22Rv1 (cell line): ENCODE measurements at regions not wholly inside any gene's neighbourhood (a gene's known extent, or its start where the extent isn't known, plus 50 kb on each side); places are given as distances from the start of the nearest gene placed in this dataset.

Experiments used
- H3K27ac ChIP-seq: fragments of 450-650 bp; 2 replicates; pipeline ENCODE4 v1.5.1; 2017
- ZFX ChIP-seq: fragments of 450-650 bp; IDR thresholded peaks from 2 replicates; pipeline ENCODE4 v1.6.1; 2017; ENCODE audit warnings: antibody characterized with exemption, borderline replicate concordance
- TF ChIP-seq, protein P1 (sequence below): fragments of 450-650 bp; IDR thresholded peaks from 2 replicates; pipeline ENCODE4 v1.5.1; 2017; ENCODE audit warnings: mild to moderate bottlenecking

DNA sequence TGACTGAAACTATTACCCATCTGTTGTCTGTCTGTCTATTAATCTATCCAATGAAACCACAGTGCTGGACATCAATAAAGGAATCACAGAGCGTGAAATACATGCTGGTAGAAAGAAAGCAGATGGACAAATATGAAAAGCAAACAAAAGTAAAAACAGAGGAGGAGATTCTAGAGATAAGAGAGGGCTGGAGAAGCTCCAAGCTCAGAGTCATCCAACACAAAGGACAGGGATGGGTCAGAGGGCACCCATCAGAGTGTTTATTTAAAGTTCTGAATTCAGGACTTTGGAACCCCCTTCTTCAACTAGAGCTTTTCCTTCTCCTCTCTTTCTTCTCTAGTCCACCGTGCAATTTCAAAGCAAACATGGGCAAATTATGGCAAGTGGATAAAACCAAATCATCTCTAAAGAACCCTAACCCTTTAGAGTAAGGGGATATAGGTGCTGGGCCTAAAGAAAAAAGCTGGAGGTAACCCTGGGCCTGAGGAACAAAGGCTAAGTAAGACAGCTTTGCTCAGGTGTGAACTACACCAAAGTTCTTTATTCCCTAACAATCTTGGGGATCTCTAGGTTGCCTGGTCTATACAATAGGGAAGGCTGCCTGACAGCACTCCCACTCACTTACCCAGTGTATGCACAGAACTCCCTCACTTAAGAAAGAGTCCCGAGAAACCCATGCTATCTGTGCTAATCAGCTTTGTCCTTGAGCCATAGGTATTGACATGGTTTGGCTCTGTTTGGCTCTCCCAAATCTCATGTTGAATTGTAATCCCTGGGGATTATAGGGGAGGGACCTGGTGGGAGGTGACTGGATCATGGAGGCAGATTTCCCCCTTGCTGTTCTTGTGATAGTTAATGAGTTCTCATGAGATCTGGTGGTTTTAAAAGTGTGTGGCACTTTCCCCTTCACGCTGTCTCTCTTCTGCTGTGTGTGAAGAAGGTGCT is 97.0 kb downstream of the BAMBI start:
- peak overlapping the region; percentile 22 for H3K27ac ChIP-seq
- no peak for TF ChIP-seq ZFX
- TF ChIP-seq, protein P1, sequence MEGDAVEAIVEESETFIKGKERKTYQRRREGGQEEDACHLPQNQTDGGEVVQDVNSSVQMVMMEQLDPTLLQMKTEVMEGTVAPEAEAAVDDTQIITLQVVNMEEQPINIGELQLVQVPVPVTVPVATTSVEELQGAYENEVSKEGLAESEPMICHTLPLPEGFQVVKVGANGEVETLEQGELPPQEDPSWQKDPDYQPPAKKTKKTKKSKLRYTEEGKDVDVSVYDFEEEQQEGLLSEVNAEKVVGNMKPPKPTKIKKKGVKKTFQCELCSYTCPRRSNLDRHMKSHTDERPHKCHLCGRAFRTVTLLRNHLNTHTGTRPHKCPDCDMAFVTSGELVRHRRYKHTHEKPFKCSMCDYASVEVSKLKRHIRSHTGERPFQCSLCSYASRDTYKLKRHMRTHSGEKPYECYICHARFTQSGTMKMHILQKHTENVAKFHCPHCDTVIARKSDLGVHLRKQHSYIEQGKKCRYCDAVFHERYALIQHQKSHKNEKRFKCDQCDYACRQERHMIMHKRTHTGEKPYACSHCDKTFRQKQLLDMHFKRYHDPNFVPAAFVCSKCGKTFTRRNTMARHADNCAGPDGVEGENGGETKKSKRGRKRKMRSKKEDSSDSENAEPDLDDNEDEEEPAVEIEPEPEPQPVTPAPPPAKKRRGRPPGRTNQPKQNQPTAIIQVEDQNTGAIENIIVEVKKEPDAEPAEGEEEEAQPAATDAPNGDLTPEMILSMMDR: no peak

GRCh38 chr10:28775773-28776172 is 98.5 kb downstream of the BAMBI start:
- no peak for TF ChIP-seq ZFX
- TF ChIP-seq, protein P1: no peak
- H3K27ac ChIP-seq: no peak overlapping the region

DNA sequence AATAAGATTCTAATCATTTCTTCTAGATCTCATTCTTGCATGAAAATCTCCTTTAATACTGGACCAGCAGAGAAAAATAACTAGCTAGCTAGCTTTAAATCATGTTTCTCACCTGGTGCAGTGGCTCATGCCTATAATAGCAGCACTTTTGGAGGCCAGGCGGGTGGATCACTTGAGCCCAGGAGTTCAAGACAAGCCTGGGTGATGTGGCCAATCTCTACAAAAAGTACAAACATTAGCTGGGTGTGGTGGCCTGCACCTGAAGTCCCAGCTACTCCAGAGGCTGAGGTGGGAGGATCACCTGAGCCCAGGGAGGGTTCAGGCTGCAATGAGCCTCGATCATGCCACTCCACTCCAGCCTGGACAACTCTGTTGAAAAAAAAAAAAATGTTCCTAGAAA is 99.2 kb downstream of the BAMBI start:
- no peak for TF ChIP-seq ZFX
- no peak overlapping the region for H3K27ac ChIP-seq

- TF ChIP-seq, protein P1: no peak
- TF ChIP-seq ZFX: no peak
- H3K27ac ChIP-seq: no peak overlapping the region
Measured at GRCh38 chr10:28777911-28778310, 100.6 kb downstream of the BAMBI start.

- TF ChIP-seq ZFX: no peak
- TF ChIP-seq, protein P1: no peak
- no peak overlapping the region for H3K27ac ChIP-seq
Measured at GRCh38 chr10:28778524-28778923, 101.2 kb downstream of the BAMBI start.

GRCh38 chr10:28781296-28781695 is 104.0 kb downstream of the BAMBI start:
- TF ChIP-seq, protein P1: no peak
- no peak for TF ChIP-seq ZFX
- no peak overlapping the region for H3K27ac ChIP-seq

DNA sequence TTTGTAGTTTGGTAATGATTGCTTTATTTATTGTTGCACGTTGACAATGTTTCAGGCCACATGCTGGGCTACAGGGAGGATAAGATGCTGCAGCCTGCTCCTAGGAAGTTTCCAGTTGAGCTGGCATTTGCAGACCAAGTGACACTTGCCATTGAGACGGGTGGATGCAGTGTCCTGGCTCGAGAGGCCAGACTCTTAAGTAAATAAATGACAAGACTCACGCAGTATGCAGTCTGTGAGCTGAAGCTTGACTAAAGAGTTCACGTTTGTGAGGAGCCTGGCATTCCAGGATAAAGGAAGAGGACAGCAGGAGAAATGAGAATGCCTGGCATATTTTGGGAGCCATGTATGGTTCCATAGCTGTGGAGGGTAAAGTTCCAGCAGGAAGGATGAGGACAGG is 105.8 kb downstream of the BAMBI start:
- no peak for TF ChIP-seq ZFX
- TF ChIP-seq, protein P1: no peak

DNA sequence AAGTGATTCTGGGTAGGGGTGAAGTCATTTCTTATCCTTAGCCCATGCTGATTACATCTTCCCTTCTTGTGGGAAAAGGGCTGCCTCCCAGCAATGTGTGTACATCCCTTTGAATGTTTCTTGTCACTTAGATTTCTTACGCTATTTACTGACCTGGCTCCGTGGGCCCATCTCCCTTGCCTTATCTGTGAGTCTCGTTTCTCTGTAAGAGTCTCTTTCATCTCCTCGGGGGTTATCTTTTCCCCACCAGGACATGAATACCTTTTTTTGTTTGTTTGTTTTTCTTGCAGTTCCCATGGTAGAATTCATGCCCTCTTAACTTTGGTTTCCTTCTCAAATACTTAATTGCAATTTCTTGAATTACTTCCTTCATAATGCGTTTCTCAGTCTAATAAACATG is 107.7 kb downstream of the BAMBI start:
- no peak for TF ChIP-seq ZFX
- TF ChIP-seq, protein P1: no peak
- no peak overlapping the region for H3K27ac ChIP-seq

More for the DNA sequence above, 105.8 kb downstream of the BAMBI start:
- no peak overlapping the region for H3K27ac ChIP-seq
